HG02938 (cell line): ENCODE measurements at regions not wholly inside any gene's neighbourhood (a gene's known extent, or its start where the extent isn't known, plus 50 kb on each side); places are given as distances from the start of the nearest gene placed in this dataset.
"Not testable (repeated sequence)": the region's sequence is repeated elsewhere in the genome, so short reads cannot be mapped to it uniquely, and the experiment has no call there.

Source experiments
- ATAC-seq: cut with Tn5 transposase; IDR thresholded peaks from one replicate; pipeline ENCODE4 v1.9.1; 2021; ENCODE audit warnings: mild to moderate bottlenecking, moderate library complexity; ENCODE audit not compliant: unreplicated experiment

GRCh38 chr11:25742800-25743199 is 589.1 kb upstream of the ANO3 start:
- ATAC-seq, result no peak

- no peak for ATAC-seq
These were observed 576.5 kb upstream of the ANO3 start for GRCh38 chr11:25755381-25755780.

- no peak for ATAC-seq
These were observed 575.9 kb upstream of the ANO3 start for GRCh38 chr11:25755918-25756584.

- ATAC-seq, result no peak
These were observed 573.7 kb upstream of the ANO3 start for GRCh38 chr11:25758145-25758661.

- no peak for ATAC-seq
These were observed 565.5 kb upstream of the ANO3 start for GRCh38 chr11:25766332-25767015.

- ATAC-seq, result no peak
These were observed 562.6 kb upstream of the ANO3 start for GRCh38 chr11:25769287-25769686.

- no peak for ATAC-seq
These were observed 560.3 kb upstream of the ANO3 start for GRCh38 chr11:25771605-25772004.

- ATAC-seq, result no peak
These were observed 556.3 kb upstream of the ANO3 start for GRCh38 chr11:25775603-25776002.

GRCh38 chr11:25776238-25776637 is 555.7 kb upstream of the ANO3 start:
- no peak for ATAC-seq

- no peak for ATAC-seq
These were observed 554.6 kb upstream of the ANO3 start for GRCh38 chr11:25777343-25777742.

- ATAC-seq, result no peak
These were observed 552.9 kb upstream of the ANO3 start for GRCh38 chr11:25779033-25779432.

GRCh38 chr11:25787416-25787815 is 544.5 kb upstream of the ANO3 start:
- no peak for ATAC-seq

- ATAC-seq, result no peak
These were observed 541.5 kb upstream of the ANO3 start for GRCh38 chr11:25790396-25790795.

GRCh38 chr11:25793637-25794036 is 538.3 kb upstream of the ANO3 start:
- no peak for ATAC-seq

GRCh38 chr11:25794804-25795203 is 537.1 kb upstream of the ANO3 start:
- no peak for ATAC-seq

GRCh38 chr11:25816411-25816810 is 515.5 kb upstream of the ANO3 start:
- ATAC-seq, result no peak

- ATAC-seq, result no peak
These were observed 507.2 kb upstream of the ANO3 start for GRCh38 chr11:25824688-25825087.

GRCh38 chr11:25831485-25831884 is 500.4 kb upstream of the ANO3 start:
- ATAC-seq, result not testable (repeated sequence)

GRCh38 chr11:25838918-25839625 is 492.9 kb upstream of the ANO3 start:
- no peak for ATAC-seq

GRCh38 chr11:25844811-25845210 is 487.1 kb upstream of the ANO3 start:
- ATAC-seq, result no peak

GRCh38 chr11:25855916-25856315 is 476.0 kb upstream of the ANO3 start:
- ATAC-seq, result no peak

GRCh38 chr11:25859776-25860175 is 472.2 kb upstream of the ANO3 start:
- ATAC-seq, result no peak
